Stimulated activated CD4-positive, alpha-beta T cell treated with anti-CD3 and anti-CD28 coated beads, Interleukin-1b, Interleukin-23, amount 100 ng/mL, for 48 hours (primary cell): ENCODE measurements at regions not wholly inside any gene's neighbourhood (a gene's known extent, or its start where the extent isn't known, plus 50 kb on each side); places are given as distances from the start of the nearest gene placed in this dataset.
A peak's percentile ranks its signal among the peaks of the same experiment; 100 is the strongest.
"Not testable (repeated sequence)": the region's sequence is repeated elsewhere in the genome, so short reads cannot be mapped to it uniquely, and the experiment has no call there.

Source experiments
- DNase-seq: peaks from one replicate; pipeline ENCODE4 v3.0.0-alpha.2; 2020

- DNase-seq, result no peak
These were observed 115.2 kb downstream of the ZNF37A start for GRCh38 chr10:38209332-38209731.

- DNase-seq, result not testable (repeated sequence)
These were observed 115.6 kb downstream of the ZNF37A start for GRCh38 chr10:38209748-38210147.

- DNase-seq, result no peak
These were observed 118.3 kb downstream of the ZNF37A start for GRCh38 chr10:38212460-38212859.

GRCh38 chr10:38226385-38226784 is 132.2 kb downstream of the ZNF37A start:
- no peak for DNase-seq

- DNase-seq, result no peak
These were observed 134.3 kb downstream of the ZNF37A start for GRCh38 chr10:38228394-38228793.

- DNase-seq, result not testable (repeated sequence)
These were observed 144.3 kb downstream of the ZNF37A start for GRCh38 chr10:38238479-38238878.

GRCh38 chr10:38242061-38242649 is 148.0 kb downstream of the ZNF37A start:
- DNase-seq, result not testable (repeated sequence)

GRCh38 chr10:38248113-38248512 is 154.0 kb downstream of the ZNF37A start:
- DNase-seq, result not testable (repeated sequence)

- DNase-seq, result not testable (repeated sequence)
These were observed 158.4 kb downstream of the ZNF37A start for GRCh38 chr10:38252551-38252950.

GRCh38 chr10:38267555-38267954 is 173.4 kb downstream of the ZNF37A start:
- not testable (repeated sequence) for DNase-seq

- not testable (repeated sequence) for DNase-seq
These were observed 176.9 kb downstream of the ZNF37A start for GRCh38 chr10:38271031-38271430.

- DNase-seq, result not testable (repeated sequence)
These were observed 180.7 kb downstream of the ZNF37A start for GRCh38 chr10:38274879-38275278.

- not testable (repeated sequence) for DNase-seq
These were observed 198.4 kb downstream of the ZNF37A start for GRCh38 chr10:38292560-38292959.

- not testable (repeated sequence) for DNase-seq
These were observed 216.0 kb downstream of the ZNF37A start for GRCh38 chr10:38310111-38310510.

GRCh38 chr10:38315090-38315805 is 221.1 kb downstream of the ZNF37A start:
- DNase-seq, result not testable (repeated sequence)

- DNase-seq, result not testable (repeated sequence)
These were observed 227.3 kb downstream of the ZNF37A start for GRCh38 chr10:38321393-38321792.

GRCh38 chr10:38330306-38330705 is 236.2 kb downstream of the ZNF37A start:
- not testable (repeated sequence) for DNase-seq

- DNase-seq, result not testable (repeated sequence)
These were observed 237.0 kb downstream of the ZNF37A start for GRCh38 chr10:38331106-38331505.

GRCh38 chr10:38333699-38334098 is 239.6 kb downstream of the ZNF37A start:
- DNase-seq, result not testable (repeated sequence)

- DNase-seq, result not testable (repeated sequence)
These were observed 256.5 kb downstream of the ZNF37A start for GRCh38 chr10:38350645-38351044.

- DNase-seq, result peak; percentile 43
These were observed 260.3 kb downstream of the ZNF37A start for GRCh38 chr10:38354410-38354809.

GRCh38 chr10:38355911-38356526 is 261.9 kb downstream of the ZNF37A start:
- DNase-seq, result peak; percentile 77

- not testable (repeated sequence) for DNase-seq
These were observed 262.4 kb downstream of the ZNF37A start for GRCh38 chr10:38356527-38356926.

GRCh38 chr10:38362514-38362913 is 268.4 kb downstream of the ZNF37A start:
- DNase-seq, result not testable (repeated sequence)
